HG02885 (cell line): ENCODE measurements at regions not wholly inside any gene's neighbourhood (a gene's known extent, or its start where the extent isn't known, plus 50 kb on each side); places are given as distances from the start of the nearest gene placed in this dataset.
"Not testable (repeated sequence)": the region's sequence is repeated elsewhere in the genome, so short reads cannot be mapped to it uniquely, and the experiment has no call there.

Experiments used
- ATAC-seq: cut with Tn5 transposase; IDR thresholded peaks from one replicate; pipeline ENCODE4 v1.9.1; 2021; ENCODE audit warnings: mild to moderate bottlenecking; ENCODE audit not compliant: unreplicated experiment, poor library complexity

- ATAC-seq = no peak
These were observed 343.4 kb upstream of the HS6ST1 start for GRCh38 chr2:128662051-128662471.

GRCh38 chr2:128663371-128664050 is 344.8 kb upstream of the HS6ST1 start:
- no peak for ATAC-seq

DNA sequence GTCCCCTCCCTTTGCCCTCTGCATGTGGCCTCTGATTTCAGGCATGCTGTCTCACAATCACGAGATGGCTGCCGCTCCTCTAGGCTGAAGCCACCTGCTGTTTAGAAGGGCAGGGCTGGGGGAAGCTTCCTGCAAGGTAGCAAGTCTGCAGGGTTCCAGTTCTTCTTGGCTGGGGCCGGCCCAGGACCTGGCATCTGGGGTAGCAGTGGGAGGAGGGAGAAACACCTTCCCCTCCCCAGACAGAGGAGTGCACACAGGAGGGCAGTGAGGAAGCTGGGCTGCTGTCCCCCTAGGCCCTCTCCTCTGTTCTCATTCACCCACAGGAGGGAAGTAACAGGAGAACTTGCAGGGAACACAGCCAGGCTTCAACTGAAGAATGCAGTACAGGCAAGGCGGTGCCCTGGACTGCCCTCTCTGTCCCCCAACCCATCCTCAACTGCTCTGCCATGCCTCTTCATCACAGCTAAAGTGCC is 345.9 kb upstream of the HS6ST1 start:
- no peak for ATAC-seq

- ATAC-seq = no peak
These were observed 346.4 kb upstream of the HS6ST1 start for GRCh38 chr2:128665113-128665512.

GRCh38 chr2:128666596-128666995 is 347.9 kb upstream of the HS6ST1 start:
- no peak for ATAC-seq

GRCh38 chr2:128667391-128667790 is 348.7 kb upstream of the HS6ST1 start:
- no peak for ATAC-seq

DNA sequence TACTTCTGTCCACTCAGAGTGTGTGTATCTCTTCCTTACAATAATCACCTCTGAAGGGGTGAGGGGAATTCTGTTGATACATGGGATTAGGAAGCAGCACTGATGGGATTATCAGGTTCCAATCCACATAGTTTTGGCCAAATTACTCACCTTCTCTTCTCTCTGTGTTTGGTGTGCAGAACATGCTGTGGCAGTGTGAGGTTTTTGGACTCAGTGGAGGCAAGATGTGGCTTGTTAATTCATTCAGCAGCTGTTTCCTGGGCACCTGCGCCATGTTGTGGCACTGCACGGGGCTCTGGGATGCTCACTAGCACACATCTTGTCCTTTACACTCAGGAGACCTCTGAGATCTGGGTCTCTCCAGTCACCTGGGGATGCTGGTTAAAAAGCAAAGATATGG is 350.3 kb upstream of the HS6ST1 start:
- no peak for ATAC-seq

GRCh38 chr2:128670066-128670465 is 351.4 kb upstream of the HS6ST1 start:
- ATAC-seq = no peak

DNA sequence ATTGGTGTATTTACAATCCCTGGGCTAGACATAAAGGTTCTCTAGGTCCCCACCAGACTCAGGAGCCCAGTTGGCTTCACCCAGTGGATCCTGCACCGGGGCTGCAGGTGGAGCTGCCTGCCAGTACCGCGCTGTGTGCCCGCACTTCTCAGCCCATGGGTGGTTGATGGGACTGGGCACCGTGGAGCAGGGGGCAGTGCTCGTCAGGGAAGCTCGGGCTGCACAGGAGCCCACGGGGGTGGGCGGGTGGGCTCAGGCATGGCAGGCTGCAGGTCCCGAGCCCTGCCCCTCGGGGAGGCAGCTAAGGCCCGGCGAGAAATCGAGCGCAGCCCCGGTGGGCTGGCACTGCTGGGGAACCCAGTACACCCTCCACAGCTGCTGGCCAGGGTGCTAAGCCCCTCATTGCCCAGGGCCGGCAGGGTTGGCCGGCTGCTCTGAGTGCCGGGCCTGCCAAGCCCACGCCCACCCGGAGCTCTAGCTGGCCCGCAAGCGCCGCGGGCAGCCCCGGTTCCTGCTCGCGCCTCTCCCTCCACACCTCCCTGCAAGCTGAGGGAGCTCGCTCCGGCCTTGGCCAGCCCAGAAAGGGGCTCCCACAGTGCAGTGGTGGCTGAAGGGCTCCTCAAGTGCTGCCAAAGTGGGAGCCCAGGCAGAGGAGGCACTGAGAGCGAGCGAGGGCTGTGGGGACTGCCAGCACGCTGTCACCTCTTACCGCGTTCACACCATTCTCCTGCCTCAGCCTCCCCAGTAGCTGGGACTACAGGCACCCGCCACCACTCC is 353.5 kb upstream of the HS6ST1 start:
- ATAC-seq = not testable (repeated sequence)

GRCh38 chr2:128679680-128680079 is 361.0 kb upstream of the HS6ST1 start:
- ATAC-seq = not testable (repeated sequence)

DNA sequence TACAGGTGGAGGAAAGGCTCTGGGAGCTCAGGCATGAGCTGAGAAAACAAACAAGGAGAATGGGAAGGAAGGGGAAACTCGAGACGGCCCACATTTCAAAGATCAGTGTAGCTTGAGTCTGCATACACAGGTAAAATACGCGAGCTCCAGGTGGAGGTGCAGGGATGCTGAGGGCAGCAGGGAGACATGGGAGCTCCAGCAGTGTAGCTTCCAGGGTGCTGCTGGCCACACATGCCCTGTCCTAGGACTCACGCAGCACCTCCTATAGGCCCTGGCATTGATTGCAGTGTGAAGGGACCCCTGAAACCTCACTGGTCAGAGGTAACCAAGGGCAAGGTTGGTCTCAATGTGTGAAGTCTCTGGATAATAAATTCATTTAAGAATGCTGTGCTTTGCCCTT is 362.8 kb upstream of the HS6ST1 start:
- no peak for ATAC-seq

DNA sequence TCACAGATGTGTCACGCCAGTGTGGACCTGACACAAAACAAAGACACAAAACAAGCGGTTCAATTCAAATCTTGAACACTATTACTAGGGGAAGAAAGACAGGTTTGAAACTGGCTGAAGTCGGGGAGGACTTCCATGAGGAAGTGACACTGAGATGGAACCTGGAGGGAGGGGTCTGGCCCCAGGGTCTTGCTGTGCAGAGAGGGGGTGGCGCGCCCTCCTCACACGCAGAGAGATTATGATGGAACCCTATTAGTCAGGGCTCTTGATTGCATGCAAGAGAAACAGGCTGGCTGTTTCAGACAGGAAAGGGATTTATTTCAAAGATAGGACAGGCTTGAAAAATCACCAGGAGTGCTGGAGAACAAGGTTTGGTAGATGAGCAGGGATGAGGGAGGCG is 363.6 kb upstream of the HS6ST1 start:
- ATAC-seq = no peak

DNA sequence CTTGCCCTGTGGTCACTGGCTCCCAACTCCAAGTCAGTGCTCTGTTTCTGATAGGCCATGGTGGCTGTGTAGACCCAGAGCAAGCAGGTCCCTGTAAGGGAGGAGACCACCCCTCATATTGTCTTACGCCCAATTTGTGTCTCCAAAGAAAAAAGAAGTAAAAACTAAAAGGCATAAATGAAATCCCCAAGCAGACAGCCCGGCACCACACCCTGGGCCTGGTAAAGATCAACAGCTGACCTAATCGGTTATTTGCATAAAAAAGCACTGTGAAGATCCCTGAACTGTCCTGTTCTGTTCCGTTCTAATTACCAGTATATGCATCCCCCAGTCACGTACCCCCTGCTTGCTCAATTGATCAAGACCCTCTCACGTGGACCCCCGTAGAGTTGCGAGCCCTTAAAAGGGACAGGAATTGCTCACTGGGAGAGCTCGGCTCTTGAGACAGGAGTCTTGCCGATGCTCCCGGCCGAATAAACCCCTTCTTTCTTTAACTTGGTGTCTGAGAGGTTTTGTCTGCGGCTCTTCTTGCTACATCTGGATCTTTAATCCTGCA is 364.1 kb upstream of the HS6ST1 start:
- ATAC-seq = no peak

DNA sequence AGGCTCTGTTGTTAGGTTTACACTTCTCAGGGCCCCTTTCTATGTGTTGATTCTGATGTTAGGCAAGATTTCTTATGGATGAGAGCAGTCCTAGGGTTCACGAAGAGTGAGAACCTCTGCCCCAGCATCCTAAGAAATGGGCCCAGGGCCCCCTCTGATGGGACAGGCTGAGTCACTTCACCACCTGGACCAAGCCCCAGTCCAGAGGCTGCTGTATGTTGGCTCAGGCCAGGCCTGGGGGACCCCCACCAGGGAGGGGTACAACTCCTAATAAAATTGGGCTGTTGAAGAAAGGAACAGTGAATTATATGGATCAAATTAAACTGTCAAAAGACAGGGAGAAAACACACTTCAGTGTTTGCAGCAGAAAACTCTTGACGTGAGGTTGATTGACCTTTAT is 365.9 kb upstream of the HS6ST1 start:
- ATAC-seq = no peak

DNA sequence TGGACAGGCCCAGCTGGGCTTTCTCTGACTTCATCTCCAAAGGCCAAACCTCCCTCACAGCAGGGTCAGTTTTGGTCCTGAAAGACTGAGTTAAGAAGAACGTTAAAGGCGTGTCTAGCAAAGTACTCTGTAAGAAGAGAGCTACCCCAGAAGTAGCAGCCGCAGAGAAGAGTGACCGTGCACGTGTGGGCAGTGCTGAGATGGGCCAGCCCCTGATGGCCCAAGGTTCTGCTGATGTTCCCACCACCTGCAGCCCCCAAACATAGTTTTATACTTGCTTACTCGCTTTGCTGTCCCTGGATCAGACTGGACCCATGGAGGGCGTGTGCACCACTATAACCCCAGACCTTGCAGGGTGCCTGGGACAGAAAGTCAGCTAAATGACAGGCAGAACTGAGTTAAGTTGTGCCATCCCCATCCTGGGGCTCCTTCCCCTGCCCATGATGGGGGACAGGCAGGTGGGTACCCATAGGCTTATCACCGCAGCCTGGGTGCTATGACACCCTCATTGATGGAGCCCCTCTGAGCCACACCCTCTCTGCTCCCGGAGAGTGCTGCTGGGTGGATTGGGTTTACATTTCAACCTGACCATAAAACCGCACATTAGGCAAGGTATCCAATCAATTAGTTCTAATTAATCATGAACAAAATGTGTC is 367.3 kb upstream of the HS6ST1 start:
- no peak for ATAC-seq

GRCh38 chr2:128686497-128686859 is 367.8 kb upstream of the HS6ST1 start:
- no peak for ATAC-seq

DNA sequence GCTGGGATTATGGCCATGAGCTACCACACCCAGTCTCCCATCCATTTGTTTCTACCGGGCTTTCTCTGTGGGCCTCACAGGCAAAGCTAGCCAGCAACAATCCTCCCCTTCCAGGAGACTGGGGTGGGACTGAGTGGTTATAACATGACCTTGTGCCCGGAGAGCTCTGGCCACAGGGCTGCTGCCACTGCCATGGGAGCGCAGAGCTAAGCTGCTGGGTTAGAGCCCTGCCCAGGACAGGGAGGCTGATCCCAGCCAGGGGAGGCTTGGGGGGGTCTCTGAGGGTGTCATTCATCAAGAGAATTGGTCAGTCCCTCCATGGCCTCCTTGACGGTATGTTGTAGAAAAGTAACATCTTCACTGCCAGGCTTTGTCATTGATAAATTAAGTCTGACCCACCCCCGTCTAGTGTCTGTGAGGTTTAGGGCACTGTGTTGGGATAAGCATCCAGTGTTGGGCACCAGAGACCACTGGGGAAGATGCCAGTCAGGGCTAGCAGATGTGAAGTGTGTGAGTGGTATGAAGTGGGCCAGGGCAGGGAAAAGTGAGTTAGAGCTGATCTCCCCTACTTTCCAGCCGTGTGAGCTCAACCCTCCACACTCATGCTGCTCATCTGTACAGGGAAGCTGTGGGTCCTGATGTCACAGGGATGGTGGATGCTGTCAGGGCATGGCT is 368.4 kb upstream of the HS6ST1 start:
- ATAC-seq = no peak

GRCh38 chr2:128687565-128687964 is 368.9 kb upstream of the HS6ST1 start:
- no peak for ATAC-seq

- ATAC-seq = no peak
These were observed 371.3 kb upstream of the HS6ST1 start for GRCh38 chr2:128689971-128690370.

DNA sequence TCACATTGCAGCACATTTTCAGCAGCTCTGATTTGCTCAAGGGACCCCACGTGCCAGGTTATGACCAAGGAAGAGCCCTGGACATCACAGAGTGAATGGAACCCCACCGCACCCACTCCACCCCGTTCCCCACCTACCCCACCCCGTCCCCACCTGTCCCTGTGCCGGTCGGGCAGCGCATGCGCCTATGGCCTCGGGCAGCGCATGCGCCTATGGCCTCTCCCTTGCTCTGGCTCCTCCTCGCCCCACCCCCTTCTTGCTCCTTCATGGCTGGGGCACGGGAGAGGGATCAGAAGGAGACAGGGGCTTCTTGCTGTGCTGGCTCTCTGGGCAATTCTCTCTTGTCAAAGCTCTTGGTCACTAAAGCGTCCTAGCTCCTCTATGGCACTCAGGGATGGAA is 371.8 kb upstream of the HS6ST1 start:
- no peak for ATAC-seq

- ATAC-seq = no peak
These were observed 372.2 kb upstream of the HS6ST1 start for GRCh38 chr2:128690869-128691268.
